GM12878 (cell line): ENCODE measurements at regions not wholly inside any gene's neighbourhood (a gene's known extent, or its start where the extent isn't known, plus 50 kb on each side); places are given as distances from the start of the nearest gene placed in this dataset.

Experiments used
- ATAC-seq: fragments of 200-7000 bp; cut with Tn5 transposase; 3 replicates; pipeline ENCODE4 v1.9.1; 2020; ENCODE audit warnings: mild to moderate bottlenecking, moderate library complexity
- BruUV-seq: library from RNA; stranded (reverse); fragments of 400-500 nt; replicated peaks from 2 replicates; lab custom pipeline; 2021; lab: Mats Ljungman, UMichigan
- CTCF ChIA-PET: fragments of 300-600 bp; sonication (Branson Sonifier 250); formaldehyde crosslinking; extraction: SDS; loops from one replicate; lab custom pipeline; 2021; ENCODE audit warnings: inconsistent platforms; lab: Yijun Ruan, JAX
- POLR2A ChIA-PET: fragments of 350-600 bp; formaldehyde crosslinking; extraction: SDS; loops from one replicate; lab custom pipeline; 2021; ENCODE audit warnings: inconsistent platforms; lab: Charles Lee
- RAD21 ChIA-PET: fragments of 300-600 bp; sonication (Branson Sonifier 250); formaldehyde crosslinking; loops from one replicate; lab custom pipeline; 2023; ENCODE audit warnings: antibody characterized with exemption; ENCODE audit not compliant: unreplicated experiment; lab: Charles Lee
- SMC1A ChIA-PET: fragments of 300-600 bp; sonication (Branson Sonifier 250); formaldehyde crosslinking; loops from one replicate; lab custom pipeline; 2023; ENCODE audit not compliant: unreplicated experiment, uncharacterized antibody; lab: Charles Lee
- DNase-seq: peaks from one replicate; pipeline ENCODE4 v3.0.0-alpha.2; 2011; ENCODE audit warnings: low read depth, low spot score
- FAIRE-seq: peaks from 3 replicates; lab custom pipeline; 2011; peaks lifted over from hg19 to GRCh38; lab: Jason Lieb, UNC
- H2AFZ ChIP-seq: 2 replicates; pipeline ENCODE4 v1.6.0; 2011; ENCODE audit warnings: low read depth, low read length, control low read depth; ENCODE audit not compliant: control insufficient read depth
- H3K27ac ChIP-seq: 2 replicates; pipeline ENCODE4 v1.5.1; 2011; ENCODE audit warnings: control low read depth; ENCODE audit not compliant: control insufficient read depth, insufficient read depth
- H3K27me3 ChIP-seq, 2 experiments: replicated peaks in 1 of 2; 2 replicates each; pipeline versions ENCODE4 v1.6.0 to v1.6.1; 2011; ENCODE audit warnings: low read length in 1 of 2; ENCODE audit not compliant: control insufficient read depth in 2 of 2, insufficient read depth in 2 of 2
- H3K36me3 ChIP-seq, 2 experiments: 2 replicates each; pipeline ENCODE4 v1.5.1; 2011; ENCODE audit warnings: low read length in 1 of 2; ENCODE audit not compliant: control insufficient read depth in 2 of 2, insufficient read depth in 2 of 2
- H3K4me1 ChIP-seq: 2 replicates; pipeline ENCODE4 v1.6.1; 2011; ENCODE audit warnings: mild to moderate bottlenecking, low read length, moderate library complexity, mixed read lengths; ENCODE audit not compliant: control insufficient read depth, insufficient read depth
- H3K4me2 ChIP-seq: 2 replicates; pipeline ENCODE4 v1.6.0; 2011; ENCODE audit warnings: control low read depth; ENCODE audit not compliant: control insufficient read depth, insufficient read depth
- H3K4me3 ChIP-seq: fragments of 200-600 bp; sonication (generic); 2 replicates; pipeline ENCODE4 v1.5.1; 2016
- H3K79me2 ChIP-seq: 2 replicates; pipeline ENCODE4 v1.6.0; 2011; ENCODE audit warnings: low read length; ENCODE audit not compliant: control insufficient read depth, insufficient read depth
- H3K9ac ChIP-seq: 2 replicates; pipeline ENCODE4 v1.8.0; 2011; ENCODE audit warnings: low read length, control low read depth, mixed read lengths; ENCODE audit not compliant: control insufficient read depth, insufficient read depth
- H3K9me3 ChIP-seq: replicated peaks from 3 replicates; pipeline ENCODE4 v1.5.1; 2011; ENCODE audit warnings: mild to moderate bottlenecking, low read length; ENCODE audit not compliant: control insufficient read depth, insufficient read depth
- H4K20me1 ChIP-seq: 2 replicates; pipeline ENCODE4 v1.6.0; 2011; ENCODE audit not compliant: control insufficient read depth, insufficient read depth
- BMI1 ChIP-seq: fragments of 450-650 bp; IDR thresholded peaks from 2 replicates; pipeline ENCODE4 v1.6.1; 2016; ENCODE audit warnings: mild to moderate bottlenecking, moderate library complexity, borderline replicate concordance
- WGBS: methylation state at CpG from one replicate; pipeline ENCODE4 v1.1.6; 2016; ENCODE audit warnings: low lambda C conversion rate; ENCODE audit not compliant: insufficient replicate concordance, insufficient coverage; ENCODE audit errors: missing lambda C conversion rate; 5-methylcytosine and 5-hydroxymethylcytosine counted together
- in situ Hi-C: fragments of 300-500 bp; cut with MboI; formaldehyde crosslinking; loops from 9 replicates; pipeline ENCODE4 v1.14.3; 2018; ENCODE audit warnings: mixed read lengths
- intact Hi-C: fragments of 100-400 bp; cut with micrococcal nuclease; formaldehyde crosslinking; loops from one replicate; pipeline ENCODE4 v1.14.2; 2022; ENCODE audit not compliant: unreplicated experiment
- TF ChIP-seq, protein P1 (sequence below): fragments of 450-650 bp; conservative IDR thresholded peaks from 2 replicates; pipeline ENCODE4 v1.6.1; 2017; ENCODE audit warnings: mild to moderate bottlenecking, moderate library complexity
- TF ChIP-seq, protein P2 (sequence below): IDR thresholded peaks from 2 replicates; pipeline ENCODE4 v1.6.1; 2012; ENCODE audit warnings: low read depth, low read length, improper control_type of control experiment

DNA sequence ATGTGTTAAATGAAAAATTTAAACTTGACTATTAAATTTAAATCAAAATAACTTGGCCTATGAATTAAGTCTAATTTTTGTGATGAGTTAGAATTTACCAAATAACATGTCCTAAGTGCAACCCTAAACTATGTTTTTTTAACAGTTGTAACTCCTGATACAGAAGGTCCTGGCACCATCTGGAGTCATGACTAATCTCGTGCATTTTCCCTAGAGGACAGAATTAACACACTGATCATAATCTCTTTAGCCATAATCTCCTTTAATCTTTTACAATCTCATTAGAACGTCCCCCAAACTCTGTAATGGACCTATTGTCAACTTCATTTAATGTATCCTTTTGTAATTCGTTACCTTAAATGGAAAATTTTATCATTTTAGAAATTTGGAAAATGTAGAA, 100.6 kb downstream of the SUCNR1 start:
- CTCF ChIA-PET, result no interaction called here
- POLR2A ChIA-PET, result no interaction called here

More for the DNA sequence above, 100.6 kb downstream of the SUCNR1 start:
- Histone ChIP-seq H3K9ac (no peak overlapping the region), H3K36me3 (no peaks in the 10 kb centered on the region), H4K20me1 (no peaks in the 10 kb centered on the region), H3K27me3 (no peaks in the 10 kb centered on the region), H3K4me3 (no peak overlapping the region), H3K4me1 (no peaks in the 10 kb centered on the region), H3K9me3 (no peaks in the 10 kb centered on the region), H3K79me2 (no peaks in the 10 kb centered on the region), H3K27ac (no peak overlapping the region), H3K4me2 (no peak overlapping the region), H2AFZ (no peak overlapping the region)
- TF ChIP-seq, protein P1, sequence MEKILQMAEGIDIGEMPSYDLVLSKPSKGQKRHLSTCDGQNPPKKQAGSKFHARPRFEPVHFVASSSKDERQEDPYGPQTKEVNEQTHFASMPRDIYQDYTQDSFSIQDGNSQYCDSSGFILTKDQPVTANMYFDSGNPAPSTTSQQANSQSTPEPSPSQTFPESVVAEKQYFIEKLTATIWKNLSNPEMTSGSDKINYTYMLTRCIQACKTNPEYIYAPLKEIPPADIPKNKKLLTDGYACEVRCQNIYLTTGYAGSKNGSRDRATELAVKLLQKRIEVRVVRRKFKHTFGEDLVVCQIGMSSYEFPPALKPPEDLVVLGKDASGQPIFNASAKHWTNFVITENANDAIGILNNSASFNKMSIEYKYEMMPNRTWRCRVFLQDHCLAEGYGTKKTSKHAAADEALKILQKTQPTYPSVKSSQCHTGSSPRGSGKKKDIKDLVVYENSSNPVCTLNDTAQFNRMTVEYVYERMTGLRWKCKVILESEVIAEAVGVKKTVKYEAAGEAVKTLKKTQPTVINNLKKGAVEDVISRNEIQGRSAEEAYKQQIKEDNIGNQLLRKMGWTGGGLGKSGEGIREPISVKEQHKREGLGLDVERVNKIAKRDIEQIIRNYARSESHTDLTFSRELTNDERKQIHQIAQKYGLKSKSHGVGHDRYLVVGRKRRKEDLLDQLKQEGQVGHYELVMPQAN, result no peak
- no peak for TF ChIP-seq BMI1
- TF ChIP-seq, protein P2, sequence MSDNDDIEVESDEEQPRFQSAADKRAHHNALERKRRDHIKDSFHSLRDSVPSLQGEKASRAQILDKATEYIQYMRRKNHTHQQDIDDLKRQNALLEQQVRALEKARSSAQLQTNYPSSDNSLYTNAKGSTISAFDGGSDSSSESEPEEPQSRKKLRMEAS, result no peak
- ATAC-seq (no peak), DNase-seq (no peak), FAIRE-seq (no peak)
- in situ Hi-C loops (no loop called here), intact Hi-C loops (no loop called here)
- ChIA-PET SMC1A (no interaction called here), RAD21 (no interaction called here)
- WGBS, result 0% methylated on average over 3 of the region's 3 CpGs
- no TSS peak for BruUV-seq
